ENCODE measurements at regions not wholly inside any gene's neighbourhood (a gene's known extent, or its start where the extent isn't known, plus 50 kb on each side); places are given as distances from the start of the nearest gene placed in this dataset.

DNA sequence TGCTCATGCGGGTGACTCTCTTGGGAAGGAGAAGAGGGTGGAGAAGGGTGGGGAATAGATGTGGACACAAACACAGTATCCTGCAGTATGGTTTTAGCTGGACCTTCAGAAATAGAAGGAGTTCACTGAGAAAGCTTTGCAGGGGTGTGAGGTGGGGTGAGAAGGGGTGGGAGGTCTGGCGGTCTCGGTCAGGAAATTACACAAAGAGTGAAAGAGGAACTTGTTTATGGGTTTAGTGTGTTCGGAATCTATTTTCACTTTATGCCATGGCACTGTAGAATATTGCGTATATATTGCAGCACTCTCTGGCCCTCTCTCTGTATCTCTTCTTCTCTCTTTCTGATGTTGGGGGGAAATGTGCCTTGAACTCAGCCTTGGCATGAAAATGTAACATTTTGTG is 148.2 kb upstream of the GOT2 start:
- DNase-seq (ENCODE audit: extremely low read depth in 1 of 4, low spot score in 3 of 4) (no peak), ATAC-seq (peak; percentile 38; the same call in 1 of the 3 replicates), FAIRE-seq (no peak)
- BruUV-seq (replicated peaks) = no TSS peak
- Histone ChIP-seq H3K4me3 (no peak overlapping the region), H3K9me1 (ENCODE audit: control insufficient read depth, insufficient read depth, low read length) (no peaks in the 10 kb centered on the region), H3K27me3 (ENCODE audit: control insufficient read depth in 2 of 2, insufficient read depth in 2 of 2, low read length in 2 of 2) (no peaks in the 10 kb centered on the region; a peak in 1 of 5 replicates), H2AFZ (ENCODE audit: low read depth, low read length) (peak overlapping the region; percentile 56), H3K9ac (ENCODE audit: insufficient read depth in 1 of 2, low read depth in 2 of 2, low read length in 2 of 2) (no peak overlapping the region), H3K79me2 (ENCODE audit: control insufficient read depth, insufficient read depth, low read length) (no peaks in the 10 kb centered on the region), H3K9me3 (replicated peaks; ENCODE audit: control insufficient read depth, insufficient read depth, low read depth, low read length) (no peaks in the 10 kb centered on the region; the same call in 1 of the 2 replicates), H3K27ac (ENCODE audit: extremely low read depth, low read depth, low read length) (no peak overlapping the region), H4K20me1 (replicated peaks; ENCODE audit: control insufficient read depth, insufficient read depth, low read length) (no peaks in the 10 kb centered on the region), H3K4me2 (ENCODE audit: insufficient read depth, low read length) (no peak overlapping the region; the same call in 1 of the 2 replicates), H3K36me3 (ENCODE audit: control insufficient read depth, insufficient read depth, low read length) (no peaks in the 10 kb centered on the region), H3K4me1 (replicated peaks in 1 of 2; ENCODE audit: control insufficient read depth in 2 of 2, insufficient read depth in 2 of 2, low read length in 2 of 2) (peaks cover 0 to 3% of the 10 kb centered on the region in 2 experiments; a peak in 2 of 5 replicates)
- CTCF ChIA-PET (ENCODE audit: low intra/inter-chr PET ratio) = no interaction called here
- in situ Hi-C loops (cut with MboI) (no loop called here), intact Hi-C loops (cut with micrococcal nuclease) (no loop called here)
- POLR2A ChIA-PET = no interaction called here
- WGBS (ENCODE audit: insufficient coverage, low coverage, missing lambda C conversion rate) = 31% methylated on average over 5 of the region's 5 CpGs
- TF ChIP-seq WHSC1 (IDR thresholded peaks at IDR 0.05; ENCODE audit: low read length) (no peak), ZNF76 (CRISPR knock-in tag; IDR thresholded peaks at IDR 0.05; ENCODE audit: borderline replicate concordance) (no peak), SRSF1 (IDR thresholded peaks at IDR 0.05; ENCODE audit: low read depth, low read length) (no peak), U2AF1 (optimal IDR thresholded peaks at IDR 0.05; ENCODE audit: low read depth, low read length) (no peak), ZBTB43 (CRISPR knock-in tag; IDR thresholded peaks at IDR 0.05) (no peak), ZNF592 (IDR thresholded peaks at IDR 0.05) (no peak), ZNF655 (CRISPR knock-in tag; IDR thresholded peaks at IDR 0.05) (no peak), ZBTB8A (IDR thresholded peaks at IDR 0.05; ENCODE audit: partially characterized antibody) (no peak), ZNF217 (CRISPR knock-in tag; IDR thresholded peaks at IDR 0.05) (no peak), OTX1 (CRISPR knock-in tag; IDR thresholded peaks at IDR 0.05) (no peak), NCOA2 (IDR thresholded peaks at IDR 0.05; ENCODE audit: partially characterized antibody in 2 of 2) (no peak), TAF7 (tag; IDR thresholded peaks at IDR 0.05) (no peak), LEF1 (IDR thresholded peaks at IDR 0.05) (no peak), TARDBP (IDR thresholded peaks at IDR 0.05) (no peak), RBM15 (IDR thresholded peaks at IDR 0.05; ENCODE audit: insufficient read depth, low read length) (no peak)
- TF ChIP-seq, protein P1, sequence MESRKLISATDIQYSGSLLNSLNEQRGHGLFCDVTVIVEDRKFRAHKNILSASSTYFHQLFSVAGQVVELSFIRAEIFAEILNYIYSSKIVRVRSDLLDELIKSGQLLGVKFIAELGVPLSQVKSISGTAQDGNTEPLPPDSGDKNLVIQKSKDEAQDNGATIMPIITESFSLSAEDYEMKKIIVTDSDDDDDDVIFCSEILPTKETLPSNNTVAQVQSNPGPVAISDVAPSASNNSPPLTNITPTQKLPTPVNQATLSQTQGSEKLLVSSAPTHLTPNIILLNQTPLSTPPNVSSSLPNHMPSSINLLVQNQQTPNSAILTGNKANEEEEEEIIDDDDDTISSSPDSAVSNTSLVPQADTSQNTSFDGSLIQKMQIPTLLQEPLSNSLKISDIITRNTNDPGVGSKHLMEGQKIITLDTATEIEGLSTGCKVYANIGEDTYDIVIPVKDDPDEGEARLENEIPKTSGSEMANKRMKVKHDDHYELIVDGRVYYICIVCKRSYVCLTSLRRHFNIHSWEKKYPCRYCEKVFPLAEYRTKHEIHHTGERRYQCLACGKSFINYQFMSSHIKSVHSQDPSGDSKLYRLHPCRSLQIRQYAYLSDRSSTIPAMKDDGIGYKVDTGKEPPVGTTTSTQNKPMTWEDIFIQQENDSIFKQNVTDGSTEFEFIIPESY (CRISPR knock-in tag; IDR thresholded peaks at IDR 0.05) = no peak
